ENCODE measurements at regions not wholly inside any gene's neighbourhood (a gene's known extent, or its start where the extent isn't known, plus 50 kb on each side); places are given as distances from the start of the nearest gene placed in this dataset.

DNA sequence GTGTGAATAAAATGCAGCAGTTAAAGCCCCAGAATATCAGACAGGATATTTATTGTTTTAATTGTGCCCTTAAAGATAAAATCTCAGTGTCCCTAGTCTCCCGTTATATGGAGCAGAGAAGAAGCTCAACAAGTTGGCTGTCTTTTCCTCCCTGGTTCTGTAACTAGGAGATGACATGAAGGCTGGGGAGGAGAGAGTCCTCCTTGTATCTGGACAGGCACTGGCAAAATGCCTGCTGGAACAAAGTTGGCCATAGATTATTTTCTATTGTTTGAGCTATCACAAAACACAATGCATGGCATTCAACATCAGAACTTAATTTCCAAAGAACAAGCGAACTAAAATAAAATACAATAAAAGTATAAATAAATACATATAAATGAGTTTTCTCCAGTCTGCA, 694.9 kb upstream of the KCND2 start:
- TF ChIP-seq, protein P1, sequence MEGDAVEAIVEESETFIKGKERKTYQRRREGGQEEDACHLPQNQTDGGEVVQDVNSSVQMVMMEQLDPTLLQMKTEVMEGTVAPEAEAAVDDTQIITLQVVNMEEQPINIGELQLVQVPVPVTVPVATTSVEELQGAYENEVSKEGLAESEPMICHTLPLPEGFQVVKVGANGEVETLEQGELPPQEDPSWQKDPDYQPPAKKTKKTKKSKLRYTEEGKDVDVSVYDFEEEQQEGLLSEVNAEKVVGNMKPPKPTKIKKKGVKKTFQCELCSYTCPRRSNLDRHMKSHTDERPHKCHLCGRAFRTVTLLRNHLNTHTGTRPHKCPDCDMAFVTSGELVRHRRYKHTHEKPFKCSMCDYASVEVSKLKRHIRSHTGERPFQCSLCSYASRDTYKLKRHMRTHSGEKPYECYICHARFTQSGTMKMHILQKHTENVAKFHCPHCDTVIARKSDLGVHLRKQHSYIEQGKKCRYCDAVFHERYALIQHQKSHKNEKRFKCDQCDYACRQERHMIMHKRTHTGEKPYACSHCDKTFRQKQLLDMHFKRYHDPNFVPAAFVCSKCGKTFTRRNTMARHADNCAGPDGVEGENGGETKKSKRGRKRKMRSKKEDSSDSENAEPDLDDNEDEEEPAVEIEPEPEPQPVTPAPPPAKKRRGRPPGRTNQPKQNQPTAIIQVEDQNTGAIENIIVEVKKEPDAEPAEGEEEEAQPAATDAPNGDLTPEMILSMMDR (IDR thresholded peaks at IDR 0.05; ENCODE audit: unreplicated experiment) = no peak
- Mint-ChIP-seq H3K27me3 (no peaks in the 10 kb centered on the region), H3K9me3 (ENCODE audit: low read depth) (peaks cover 2% of the 10 kb centered on the region), H3K4me3 (ENCODE audit: low read depth) (no peak overlapping the region), H3K27ac (no peak overlapping the region), H3K36me3 (ENCODE audit: insufficient read depth) (no peaks in the 10 kb centered on the region), H3K4me1 (ENCODE audit: low read depth) (peaks cover 5% of the 10 kb centered on the region)
- no peak for DNase-seq (ENCODE audit: low spot score, unreplicated experiment)

- H3K36me3 Mint-ChIP-seq (ENCODE audit: insufficient read depth) = no peaks in the 10 kb centered on the region
- H3K4me1 Mint-ChIP-seq (ENCODE audit: low read depth) = no peaks in the 10 kb centered on the region
- no peak overlapping the region for H3K4me3 Mint-ChIP-seq (ENCODE audit: low read depth)
- TF ChIP-seq, protein P1 (IDR thresholded peaks at IDR 0.05; ENCODE audit: unreplicated experiment) = no peak
- no peak for DNase-seq (ENCODE audit: low spot score, unreplicated experiment)
- no peaks in the 10 kb centered on the region for H3K9me3 Mint-ChIP-seq (ENCODE audit: low read depth)
- no peak overlapping the region for H3K27ac Mint-ChIP-seq
- no peaks in the 10 kb centered on the region for H3K27me3 Mint-ChIP-seq
Measured at GRCh38 chr7:119594956-119595355, 678.0 kb upstream of the KCND2 start.

GRCh38 chr7:119596651-119597050, 676.3 kb upstream of the KCND2 start:
- Mint-ChIP-seq H3K27me3 (no peaks in the 10 kb centered on the region), H3K4me3 (ENCODE audit: low read depth) (no peak overlapping the region), H3K9me3 (ENCODE audit: low read depth) (no peaks in the 10 kb centered on the region), H3K36me3 (ENCODE audit: insufficient read depth) (no peaks in the 10 kb centered on the region), H3K4me1 (ENCODE audit: low read depth) (no peaks in the 10 kb centered on the region), H3K27ac (no peak overlapping the region)
- TF ChIP-seq, protein P1 (IDR thresholded peaks at IDR 0.05; ENCODE audit: unreplicated experiment) = no peak
- DNase-seq (ENCODE audit: low spot score, unreplicated experiment) = no peak

- TF ChIP-seq, protein P1 (IDR thresholded peaks at IDR 0.05; ENCODE audit: unreplicated experiment) = no peak
- no peaks in the 10 kb centered on the region for H3K4me1 Mint-ChIP-seq (ENCODE audit: low read depth)
- H3K4me3 Mint-ChIP-seq (ENCODE audit: low read depth) = no peak overlapping the region
- H3K27ac Mint-ChIP-seq = no peak overlapping the region
- no peaks in the 10 kb centered on the region for H3K27me3 Mint-ChIP-seq
- peaks cover 17% of the 10 kb centered on the region for H3K9me3 Mint-ChIP-seq (ENCODE audit: low read depth)
- H3K36me3 Mint-ChIP-seq (ENCODE audit: insufficient read depth) = no peaks in the 10 kb centered on the region
- DNase-seq (ENCODE audit: low spot score, unreplicated experiment) = no peak
Measured at GRCh38 chr7:119606297-119606696, 666.7 kb upstream of the KCND2 start.

- Mint-ChIP-seq H3K27ac (no peak overlapping the region), H3K36me3 (ENCODE audit: insufficient read depth) (no peaks in the 10 kb centered on the region), H3K27me3 (no peaks in the 10 kb centered on the region), H3K4me3 (ENCODE audit: low read depth) (no peak overlapping the region), H3K4me1 (ENCODE audit: low read depth) (peaks cover 6% of the 10 kb centered on the region), H3K9me3 (ENCODE audit: low read depth) (no peaks in the 10 kb centered on the region)
- TF ChIP-seq, protein P1 (IDR thresholded peaks at IDR 0.05; ENCODE audit: unreplicated experiment) = no peak
- DNase-seq (ENCODE audit: low spot score, unreplicated experiment) = no peak
Measured at GRCh38 chr7:119620769-119621168, 652.2 kb upstream of the KCND2 start.
